ENCODE measurements at regions not wholly inside any gene's neighbourhood (a gene's known extent, or its start where the extent isn't known, plus 50 kb on each side); places are given as distances from the start of the nearest gene placed in this dataset.

- H3K9ac ChIP-seq (ENCODE audit: low read length): no peak overlapping the region
- H3K79me2 ChIP-seq (ENCODE audit: low read length): no peaks in the 10 kb centered on the region
- peaks cover 15% of the 10 kb centered on the region for H3K4me1 ChIP-seq (ENCODE audit: low read length)
- H3K27ac ChIP-seq (ENCODE audit: low read length): no peak overlapping the region
- H4K20me1 ChIP-seq (ENCODE audit: insufficient read depth, low read length): no peaks in the 10 kb centered on the region
- H3K9me3 ChIP-seq (ENCODE audit: insufficient read depth, low read length): 0 out of 2 replicates have a peak, but pooled peaks cover 4% of the 10 kb centered on the region
- H3K4me3 ChIP-seq (ENCODE audit: low read length): no peak overlapping the region
- H3K27me3 ChIP-seq (ENCODE audit: low read depth, low read length): no peaks in the 10 kb centered on the region
- TF ChIP-seq EZH2phosphoT487 (IDR thresholded peaks at IDR 0.05; ENCODE audit: low read depth) (no peak), CTCF (IDR thresholded peaks at IDR 0.05; ENCODE audit: low read depth, low read length) (no peak)
- no peak overlapping the region for H3K4me2 ChIP-seq (ENCODE audit: low read length)
- no peak overlapping the region; the same call in 1 of the 2 replicates for H2AFZ ChIP-seq (ENCODE audit: low read depth, low read length)
- peaks cover 9% of the 10 kb centered on the region for H3K36me3 ChIP-seq (replicated peaks; ENCODE audit: low read depth, low read length)
Measured at GRCh38 chr4:177001271-177002175, 208.8 kb upstream of the VEGFC start.

GRCh38 chr4:177005674-177006230, 213.0 kb upstream of the VEGFC start:
- H2AFZ ChIP-seq (ENCODE audit: low read depth, low read length): peak overlapping the region; percentile 42; the same call in 1 of the 2 replicates
- H3K27me3 ChIP-seq (ENCODE audit: low read depth, low read length): no peaks in the 10 kb centered on the region
- H3K4me3 ChIP-seq (ENCODE audit: low read length): no peak overlapping the region
- H3K9me3 ChIP-seq (ENCODE audit: insufficient read depth, low read length): 0 out of 2 replicates have a peak, but pooled peaks cover 4% of the 10 kb centered on the region
- H4K20me1 ChIP-seq (ENCODE audit: insufficient read depth, low read length): no peaks in the 10 kb centered on the region
- peak overlapping the region; percentile 23 for H3K4me2 ChIP-seq (ENCODE audit: low read length)
- H3K4me1 ChIP-seq (ENCODE audit: low read length): peaks cover 15% of the 10 kb centered on the region
- H3K36me3 ChIP-seq (replicated peaks; ENCODE audit: low read depth, low read length): peaks cover 9% of the 10 kb centered on the region
- no peaks in the 10 kb centered on the region for H3K79me2 ChIP-seq (ENCODE audit: low read length)
- H3K27ac ChIP-seq (ENCODE audit: low read length): no peak overlapping the region
- TF ChIP-seq EZH2phosphoT487 (IDR thresholded peaks at IDR 0.05; ENCODE audit: low read depth): no peak
- TF ChIP-seq CTCF (IDR thresholded peaks at IDR 0.05; ENCODE audit: low read depth, low read length): no peak
- H3K9ac ChIP-seq (ENCODE audit: low read length): no peak overlapping the region

- Histone ChIP-seq H3K79me2 (ENCODE audit: low read length) (no peaks in the 10 kb centered on the region), H3K4me1 (ENCODE audit: low read length) (peaks cover 15% of the 10 kb centered on the region)
Measured at GRCh38 chr4:177006331-177006730, 213.6 kb upstream of the VEGFC start.

More at GRCh38 chr4:177006331-177006730, 213.6 kb upstream of the VEGFC start:
- Histone ChIP-seq H2AFZ (ENCODE audit: low read depth, low read length) (no peak overlapping the region), H3K36me3 (replicated peaks; ENCODE audit: low read depth, low read length) (peaks cover 9% of the 10 kb centered on the region), H3K9ac (ENCODE audit: low read length) (no peak overlapping the region), H4K20me1 (ENCODE audit: insufficient read depth, low read length) (no peaks in the 10 kb centered on the region), H3K4me3 (ENCODE audit: low read length) (no peak overlapping the region), H3K9me3 (ENCODE audit: insufficient read depth, low read length) (0 out of 2 replicates have a peak, but pooled peaks cover 4% of the 10 kb centered on the region), H3K27me3 (ENCODE audit: low read depth, low read length) (no peaks in the 10 kb centered on the region), H3K27ac (ENCODE audit: low read length) (no peak overlapping the region), H3K4me2 (ENCODE audit: low read length) (no peak overlapping the region)
- TF ChIP-seq EZH2phosphoT487 (IDR thresholded peaks at IDR 0.05; ENCODE audit: low read depth) (no peak), CTCF (IDR thresholded peaks at IDR 0.05; ENCODE audit: low read depth, low read length) (no peak)
